Mammary epithelial cell (primary cell): ENCODE measurements at regions not wholly inside any gene's neighbourhood (a gene's known extent, or its start where the extent isn't known, plus 50 kb on each side); places are given as distances from the start of the nearest gene placed in this dataset.

ENCODE experiments used
- EZH2 ChIP-seq: IDR thresholded peaks from 2 replicates; pipeline ENCODE4 v1.6.1; 2012; ENCODE audit warnings: low read length, inconsistent platforms, borderline replicate concordance
- TF ChIP-seq, protein P1 (sequence below), 2 donors: IDR thresholded peaks in 1 of 2; conservative IDR thresholded peaks in 1 of 2; 2 replicates each; pipeline ENCODE4 v1.5.1; 2011 to 2012; ENCODE audit warnings: inconsistent platforms in 2 of 2, low read length in 2 of 2, mild to moderate bottlenecking in 2 of 2, control low read depth in 1 of 2, low read depth in 1 of 2; ENCODE audit not compliant: insufficient read depth in 1 of 2; ENCODE audit errors: extremely low read depth in 1 of 2

DNA sequence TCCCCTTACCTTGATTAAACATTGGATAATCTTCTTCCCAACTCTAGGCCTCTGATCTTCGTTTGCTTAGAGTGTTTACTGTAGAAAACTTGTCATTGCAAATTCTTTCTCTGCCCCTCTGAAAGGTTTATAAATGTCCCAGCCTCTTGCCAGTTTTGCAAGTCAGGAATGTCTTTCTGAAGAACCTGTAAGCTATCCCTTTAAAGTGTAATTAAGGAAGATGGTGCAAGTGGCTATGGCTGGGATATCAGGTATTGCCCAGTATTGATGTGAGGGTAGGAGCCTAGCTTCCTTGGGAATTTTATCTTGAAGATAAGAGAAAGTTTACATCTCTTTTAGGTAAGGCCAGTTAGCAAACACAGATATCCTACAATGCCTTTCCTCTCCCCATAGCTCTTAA lies 211.0 kb upstream of the RIMS1 start:
- TF ChIP-seq, protein P1, sequence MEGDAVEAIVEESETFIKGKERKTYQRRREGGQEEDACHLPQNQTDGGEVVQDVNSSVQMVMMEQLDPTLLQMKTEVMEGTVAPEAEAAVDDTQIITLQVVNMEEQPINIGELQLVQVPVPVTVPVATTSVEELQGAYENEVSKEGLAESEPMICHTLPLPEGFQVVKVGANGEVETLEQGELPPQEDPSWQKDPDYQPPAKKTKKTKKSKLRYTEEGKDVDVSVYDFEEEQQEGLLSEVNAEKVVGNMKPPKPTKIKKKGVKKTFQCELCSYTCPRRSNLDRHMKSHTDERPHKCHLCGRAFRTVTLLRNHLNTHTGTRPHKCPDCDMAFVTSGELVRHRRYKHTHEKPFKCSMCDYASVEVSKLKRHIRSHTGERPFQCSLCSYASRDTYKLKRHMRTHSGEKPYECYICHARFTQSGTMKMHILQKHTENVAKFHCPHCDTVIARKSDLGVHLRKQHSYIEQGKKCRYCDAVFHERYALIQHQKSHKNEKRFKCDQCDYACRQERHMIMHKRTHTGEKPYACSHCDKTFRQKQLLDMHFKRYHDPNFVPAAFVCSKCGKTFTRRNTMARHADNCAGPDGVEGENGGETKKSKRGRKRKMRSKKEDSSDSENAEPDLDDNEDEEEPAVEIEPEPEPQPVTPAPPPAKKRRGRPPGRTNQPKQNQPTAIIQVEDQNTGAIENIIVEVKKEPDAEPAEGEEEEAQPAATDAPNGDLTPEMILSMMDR (conservative IDR thresholded peaks at IDR 0.05 in 1 of 2, IDR thresholded peaks at IDR 0.05 in 1 of 2; ENCODE audit: extremely low read depth in 1 of 2, insufficient read depth in 1 of 2, low read depth in 1 of 2, low read length in 2 of 2), result no peak
- TF ChIP-seq EZH2, result no peak
